ENCODE measurements at regions not wholly inside any gene's neighbourhood (a gene's known extent, or its start where the extent isn't known, plus 50 kb on each side); places are given as distances from the start of the nearest gene placed in this dataset.

GRCh38 chr6:21824431-21825177 lies 231.1 kb downstream of the SOX4 start:
- no peak overlapping the region for H3K4me3 ChIP-seq (ENCODE audit: low read length)
- DNase-seq (ENCODE audit: low read depth), result no peak
- TF ChIP-seq CTCF (IDR thresholded peaks at IDR 0.05; ENCODE audit: insufficient read depth, low read depth, low read length, missing control alignments), result no peak

DNA sequence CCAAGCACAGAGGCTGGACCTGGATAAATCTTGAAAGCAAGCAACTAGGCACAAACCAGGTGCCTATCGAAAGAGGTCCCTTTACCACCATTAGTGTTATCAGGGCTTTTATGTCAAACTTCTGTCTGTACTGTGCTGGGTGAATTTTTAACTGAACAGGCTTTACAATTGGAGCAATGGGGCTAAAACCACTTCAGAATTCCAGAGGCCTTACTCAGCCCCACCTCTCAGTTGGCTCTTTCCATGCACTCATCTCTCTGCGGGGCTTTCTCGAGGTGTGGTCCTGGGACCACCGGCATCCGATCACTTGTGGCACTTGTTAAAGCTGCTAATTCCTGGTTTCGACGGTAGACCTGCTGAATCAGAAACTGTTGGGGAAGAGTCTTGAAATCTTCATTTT lies 232.5 kb downstream of the SOX4 start:
- H3K4me3 ChIP-seq (ENCODE audit: low read length), result no peak overlapping the region
- DNase-seq (ENCODE audit: low read depth), result peak; percentile 36
- TF ChIP-seq CTCF (IDR thresholded peaks at IDR 0.05; ENCODE audit: insufficient read depth, low read depth, low read length, missing control alignments), result no peak

DNA sequence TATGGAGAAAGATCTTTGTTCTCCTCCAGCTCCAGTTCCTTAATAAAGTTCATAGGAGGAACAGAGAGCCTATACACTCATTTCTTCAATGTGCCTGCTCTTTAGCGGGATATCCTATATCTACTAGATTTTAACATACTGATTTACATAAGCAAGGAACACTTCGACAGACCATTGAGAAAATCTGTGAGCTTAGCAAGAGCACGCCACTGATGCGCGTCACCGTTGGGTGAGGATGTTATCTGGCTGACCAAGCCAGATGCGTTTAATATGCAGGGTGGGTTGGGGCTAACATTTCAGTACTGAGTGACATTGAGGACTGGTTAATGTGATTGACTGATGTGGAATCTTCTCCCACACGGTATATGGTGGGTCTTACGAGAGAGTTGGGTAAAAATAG lies 233.4 kb downstream of the SOX4 start:
- DNase-seq (ENCODE audit: low read depth), result no peak
- TF ChIP-seq CTCF (IDR thresholded peaks at IDR 0.05; ENCODE audit: insufficient read depth, low read depth, low read length, missing control alignments), result no peak
- no peak overlapping the region for H3K4me3 ChIP-seq (ENCODE audit: low read length)

DNA sequence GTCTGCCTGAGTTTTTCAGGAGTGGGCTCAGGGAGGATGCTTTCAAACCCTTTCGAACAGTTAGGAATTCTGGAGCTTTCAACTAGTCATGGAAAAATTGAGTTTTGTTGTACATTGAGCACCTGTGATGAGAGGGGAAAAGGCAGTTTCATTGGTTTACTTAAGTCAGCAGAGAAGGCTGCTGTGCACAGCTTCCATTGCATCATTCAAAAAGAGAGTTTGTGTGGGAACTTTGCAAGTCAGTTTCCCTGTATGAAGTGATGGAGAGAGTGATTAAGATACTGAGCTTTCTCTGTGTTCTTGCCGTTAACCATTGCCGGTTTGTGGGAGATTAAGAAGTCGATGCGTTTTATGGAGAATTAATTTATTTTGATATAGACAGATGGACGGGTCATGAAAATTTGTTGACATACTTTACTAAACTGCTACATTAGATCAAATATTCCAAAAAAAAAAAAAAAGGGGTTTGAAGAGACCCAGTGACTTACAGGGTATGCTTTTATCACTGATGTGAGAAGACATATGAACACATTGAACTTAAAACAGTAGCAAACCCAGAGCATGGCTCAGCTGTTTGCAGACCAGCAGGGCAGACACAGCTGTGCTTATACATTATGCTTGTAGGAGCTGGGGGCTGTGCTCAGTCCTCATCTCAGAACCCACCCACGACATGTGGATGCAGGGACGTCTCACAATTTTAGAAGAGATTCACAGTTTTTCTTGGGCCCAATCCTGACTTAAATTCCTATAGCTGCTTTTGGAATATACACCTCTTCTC lies 234.1 kb downstream of the SOX4 start:
- no peak for TF ChIP-seq CTCF (IDR thresholded peaks at IDR 0.05; ENCODE audit: insufficient read depth, low read depth, low read length, missing control alignments)
- no peak overlapping the region for H3K4me3 ChIP-seq (ENCODE audit: low read length)
- no peak for DNase-seq (ENCODE audit: low read depth)

DNA sequence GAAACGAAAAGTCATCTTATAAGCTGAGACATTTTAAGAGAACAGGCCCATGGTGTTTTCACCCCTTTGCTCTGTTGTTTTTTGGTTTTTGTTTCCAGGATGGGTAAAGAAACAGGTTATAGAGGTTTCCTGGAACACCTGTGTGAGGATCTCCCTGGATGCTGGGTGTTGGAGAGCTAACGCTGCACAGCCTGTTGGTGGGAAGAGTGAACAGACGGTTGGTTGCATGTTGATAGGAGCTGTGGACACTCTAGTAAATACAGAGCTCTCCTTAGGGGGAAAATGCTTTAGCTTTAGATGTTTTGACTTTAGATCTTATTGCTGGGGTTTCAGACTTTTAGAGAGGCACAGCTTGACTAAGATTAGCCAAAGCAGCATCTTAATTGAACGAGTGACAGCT lies 235.2 kb downstream of the SOX4 start:
- DNase-seq (ENCODE audit: low read depth), result no peak
- TF ChIP-seq CTCF (IDR thresholded peaks at IDR 0.05; ENCODE audit: insufficient read depth, low read depth, low read length, missing control alignments), result no peak
- H3K4me3 ChIP-seq (ENCODE audit: low read length), result no peak overlapping the region

- no peak for TF ChIP-seq CTCF (IDR thresholded peaks at IDR 0.05; ENCODE audit: insufficient read depth, low read depth, low read length, missing control alignments)
- DNase-seq (ENCODE audit: low read depth), result no peak
- no peak overlapping the region for H3K4me3 ChIP-seq (ENCODE audit: low read length)
These were observed 235.6 kb downstream of the SOX4 start for GRCh38 chr6:21829126-21829525.
